H9 (cell line): ENCODE measurements at regions not wholly inside any gene's neighbourhood (a gene's known extent, or its start where the extent isn't known, plus 50 kb on each side); places are given as distances from the start of the nearest gene placed in this dataset.

Experiments used
- DNase-seq: peaks from one replicate; pipeline ENCODE4 v3.0.0-alpha.2; 2017
- H2AFZ ChIP-seq: one replicate; pipeline ENCODE4 v1.6.1; 2013; ENCODE audit warnings: mild to moderate bottlenecking, low read length, control low read depth, moderate library complexity
- H2AK5ac ChIP-seq: 2 replicates; pipeline ENCODE4 v1.6.1; 2013; ENCODE audit warnings: low read length, control low read depth, mixed read lengths; ENCODE audit not compliant: insufficient read length
- H2BK120ac ChIP-seq: one replicate; pipeline ENCODE4 v1.6.1; 2013; ENCODE audit warnings: low read depth, mild to moderate bottlenecking, low read length, control low read depth, inconsistent platforms; ENCODE audit not compliant: poor library complexity, severe bottlenecking
- H2BK12ac ChIP-seq: 2 replicates; pipeline ENCODE4 v1.6.1; 2013; ENCODE audit warnings: low read length, control low read depth, mixed read lengths, low read depth; ENCODE audit not compliant: insufficient read length
- H2BK15ac ChIP-seq: 2 replicates; pipeline ENCODE4 v1.6.1; 2013; ENCODE audit warnings: low read depth, low read length, control low read depth
- H2BK20ac ChIP-seq: one replicate; pipeline ENCODE4 v1.6.1; 2013; ENCODE audit warnings: low read depth, mild to moderate bottlenecking, low read length, control low read depth, inconsistent platforms; ENCODE audit not compliant: poor library complexity, severe bottlenecking
- H2BK5ac ChIP-seq: 2 replicates; pipeline ENCODE4 v1.6.1; 2013; ENCODE audit warnings: low read length, control low read depth, mixed read lengths; ENCODE audit not compliant: insufficient read length
- H3K14ac ChIP-seq: 2 replicates; pipeline ENCODE4 v1.6.1; 2013; ENCODE audit warnings: low read length, control low read depth; ENCODE audit not compliant: insufficient read depth
- H3K18ac ChIP-seq: 2 replicates; pipeline ENCODE4 v1.6.1; 2013; ENCODE audit warnings: low read depth, mild to moderate bottlenecking, mixed read lengths, low read length, control low read depth; ENCODE audit not compliant: insufficient read length
- H3K23ac ChIP-seq: 2 replicates; pipeline ENCODE4 v1.6.1; 2013; ENCODE audit warnings: low read length, control low read depth, mixed read lengths, low read depth; ENCODE audit not compliant: insufficient read length
- H3K23me2 ChIP-seq: 2 replicates; pipeline ENCODE4 v1.6.1; 2013; ENCODE audit warnings: low read depth, mild to moderate bottlenecking, mixed read lengths, low read length, control low read depth; ENCODE audit not compliant: insufficient read length, poor library complexity, severe bottlenecking
- H3K27ac ChIP-seq: 2 replicates; pipeline ENCODE4 v1.5.1; 2013; ENCODE audit warnings: low read length, control low read depth, mixed read lengths, low read depth; ENCODE audit not compliant: insufficient read length
- H3K27me3 ChIP-seq: 2 replicates; pipeline ENCODE4 v1.6.1; 2013; ENCODE audit warnings: low read length, control low read depth, inconsistent platforms; ENCODE audit not compliant: insufficient read depth
- H3K4ac ChIP-seq: 2 replicates; pipeline ENCODE4 v1.6.1; 2013; ENCODE audit warnings: low read depth, mild to moderate bottlenecking, control low read depth, inconsistent platforms, low read length, moderate library complexity
- H3K4me1 ChIP-seq: 2 replicates; pipeline ENCODE4 v1.6.1; 2013; ENCODE audit warnings: low read length, control low read depth, inconsistent platforms; ENCODE audit not compliant: insufficient read depth
- H3K4me2 ChIP-seq: 2 replicates; pipeline ENCODE4 v1.6.1; 2013; ENCODE audit warnings: low read length, control low read depth, mixed read lengths; ENCODE audit not compliant: insufficient read length, insufficient read depth
- H3K56ac ChIP-seq: 2 replicates; pipeline ENCODE4 v1.6.1; 2013; ENCODE audit warnings: low read depth, mild to moderate bottlenecking, mixed read lengths, low read length, control low read depth; ENCODE audit not compliant: insufficient read length
- H3K79me1 ChIP-seq: 2 replicates; pipeline ENCODE4 v1.6.1; 2013; ENCODE audit warnings: low read depth, mild to moderate bottlenecking, moderate library complexity, low read length, control low read depth, inconsistent platforms; ENCODE audit not compliant: insufficient read depth, poor library complexity, severe bottlenecking
- H3K79me2 ChIP-seq: 2 replicates; pipeline ENCODE4 v1.6.1; 2013; ENCODE audit warnings: low read length, control low read depth, inconsistent platforms; ENCODE audit not compliant: insufficient read depth
- H3K9ac ChIP-seq: 2 replicates; pipeline ENCODE4 v1.6.1; 2013; ENCODE audit warnings: low read length, control low read depth, mixed read lengths; ENCODE audit not compliant: insufficient read length; ENCODE audit errors: extremely low read depth
- H3K9me3 ChIP-seq: one replicate; pipeline ENCODE4 v1.6.1; 2013; ENCODE audit warnings: low read depth, low read length, inconsistent platforms; ENCODE audit not compliant: control insufficient read depth
- H3T11ph ChIP-seq: one replicate; pipeline ENCODE4 v1.6.1; 2013; ENCODE audit warnings: mild to moderate bottlenecking, low read length, control low read depth, inconsistent platforms
- H4K20me1 ChIP-seq: one replicate; pipeline ENCODE4 v1.6.1; 2013; ENCODE audit not compliant: control insufficient read depth, insufficient read length, insufficient read depth
- H4K5ac ChIP-seq: 2 replicates; pipeline ENCODE4 v1.6.1; 2013; ENCODE audit warnings: low read depth, mild to moderate bottlenecking, mixed read lengths, low read length, control low read depth; ENCODE audit not compliant: insufficient read length
- H4K8ac ChIP-seq: replicated peaks from 2 replicates; pipeline ENCODE4 v1.6.1; 2013; ENCODE audit warnings: low read length, control low read depth, mixed read lengths, low read depth; ENCODE audit not compliant: insufficient read length
- H4K91ac ChIP-seq: 2 replicates; pipeline ENCODE4 v1.6.1; 2013; ENCODE audit warnings: low read depth, mild to moderate bottlenecking, moderate library complexity, mixed read lengths, low read length, control low read depth; ENCODE audit not compliant: insufficient read length
- H3K27ac Mint-ChIP-seq, 3 experiments: 2 replicates in 2 of 3; 3 replicates in 1 of 3; pipeline ENCODE4 v1.8.0; 2020 to 2021; ENCODE audit warnings: mixed read lengths in 3 of 3, mild to moderate bottlenecking in 1 of 3, moderate library complexity in 1 of 3
- H3K27me3 Mint-ChIP-seq: 2 replicates; pipeline ENCODE4 v1.8.0; 2021; ENCODE audit warnings: low read depth, mild to moderate bottlenecking, moderate library complexity, mixed read lengths
- H3K36me3 Mint-ChIP-seq, 3 experiments: 2 replicates in 2 of 3; 3 replicates in 1 of 3; pipeline ENCODE4 v1.8.0; 2020 to 2021; ENCODE audit warnings: low read depth in 3 of 3, mixed read lengths in 3 of 3; ENCODE audit not compliant: insufficient read depth in 1 of 3
- H3K4me1 Mint-ChIP-seq, 2 experiments: 2 replicates each; pipeline ENCODE4 v1.8.0; 2020; ENCODE audit warnings: mixed read lengths in 2 of 2
- H3K4me3 Mint-ChIP-seq, 2 experiments: 2 replicates in 1 of 2; 3 replicates in 1 of 2; pipeline ENCODE4 v1.8.0; 2020 to 2021; ENCODE audit warnings: mild to moderate bottlenecking in 2 of 2, mixed read lengths in 2 of 2, moderate library complexity in 1 of 2
- H3K9me3 Mint-ChIP-seq, 2 experiments: 2 replicates in 1 of 2; 3 replicates in 1 of 2; pipeline ENCODE4 v1.8.0; 2020; ENCODE audit warnings: mild to moderate bottlenecking in 2 of 2, mixed read lengths in 2 of 2, moderate library complexity in 1 of 2
- WGBS: extraction: QIAGEN DNeasy Blood & Tissue Kit; methylation state at CpG from one replicate; pipeline ENCODE4 v1.1.7; 2013; ENCODE audit warnings: missing lambda C conversion rate, low lambda C conversion rate, mixed read lengths; ENCODE audit not compliant: insufficient read length; ENCODE audit errors: extremely low coverage; 5-methylcytosine and 5-hydroxymethylcytosine counted together
- TF ChIP-seq, protein P1 (sequence below): fragments of 200-600 bp; sonication (generic); conservative IDR thresholded peaks from 3 replicates; pipeline ENCODE4 v1.8.0; 2021; ENCODE audit warnings: antibody characterized with exemption, mild to moderate bottlenecking

DNA sequence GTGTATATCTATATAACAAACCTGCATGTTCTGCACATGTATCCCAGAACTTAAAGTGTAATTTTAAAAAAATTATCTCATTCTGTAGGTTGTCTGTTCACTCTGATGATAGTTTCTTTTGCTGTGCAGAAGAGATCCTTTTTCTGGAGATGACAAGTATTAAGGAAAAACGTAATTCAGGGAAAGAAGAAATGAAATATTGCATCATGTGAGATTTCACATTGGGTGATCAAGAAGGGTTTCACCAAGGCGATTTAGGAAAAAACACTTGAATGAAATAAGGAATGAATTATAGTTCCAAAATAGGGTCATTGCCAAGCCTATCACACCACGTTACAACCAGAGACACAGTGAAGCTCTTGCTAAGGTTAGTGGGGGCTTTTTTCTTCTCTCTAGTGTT, 227.9 kb downstream of the HNRNPD start:
- H3K36me3 Mint-ChIP-seq: no peaks in the 10 kb centered on the region
- no peak overlapping the region for H3K4ac ChIP-seq
- H3K9me3 Mint-ChIP-seq: no peaks in the 10 kb centered on the region
- H4K20me1 ChIP-seq: no peaks in the 10 kb centered on the region
- peaks cover 5 to 6% of the 10 kb centered on the region in 2 experiments; a peak in 3 of 4 replicates for H3K4me1 Mint-ChIP-seq
- H2AFZ ChIP-seq: no peak overlapping the region
- DNase-seq: no peak
- no peak overlapping the region for H3K27ac ChIP-seq
- H3K4me2 ChIP-seq: no peak overlapping the region
- H3K27ac Mint-ChIP-seq: no peak overlapping the region
- H3K27me3 ChIP-seq: no peaks in the 10 kb centered on the region; the same call in 1 of the 2 replicates
- no CpG with 5 or more reads among the region's 3 CpGs for WGBS
- no peak overlapping the region for H3K18ac ChIP-seq
- no peaks in the 10 kb centered on the region for H3K23me2 ChIP-seq
- H3K27me3 Mint-ChIP-seq: peaks cover 30% of the 10 kb centered on the region
- H4K91ac ChIP-seq: no peak overlapping the region
- no peak overlapping the region for H3K56ac ChIP-seq
- H3K14ac ChIP-seq: no peak overlapping the region
- no peak overlapping the region for H2AK5ac ChIP-seq
- H2BK20ac ChIP-seq: no peak overlapping the region
- H3K9ac ChIP-seq: no peak overlapping the region
- H3K79me1 ChIP-seq: no peaks in the 10 kb centered on the region
- no peaks in the 10 kb centered on the region for H3K79me2 ChIP-seq
- no peak overlapping the region for H3K23ac ChIP-seq
- no peak overlapping the region for H3T11ph ChIP-seq
- H3K9me3 ChIP-seq: no peaks in the 10 kb centered on the region
- H2BK120ac ChIP-seq: no peak overlapping the region
- no peak overlapping the region for H2BK5ac ChIP-seq
- no peak overlapping the region for H2BK15ac ChIP-seq
- H3K4me1 ChIP-seq: no peaks in the 10 kb centered on the region
- H4K5ac ChIP-seq: no peak overlapping the region
- H4K8ac ChIP-seq: no peak overlapping the region
- no peak overlapping the region for H3K4me3 Mint-ChIP-seq
- TF ChIP-seq, protein P1, sequence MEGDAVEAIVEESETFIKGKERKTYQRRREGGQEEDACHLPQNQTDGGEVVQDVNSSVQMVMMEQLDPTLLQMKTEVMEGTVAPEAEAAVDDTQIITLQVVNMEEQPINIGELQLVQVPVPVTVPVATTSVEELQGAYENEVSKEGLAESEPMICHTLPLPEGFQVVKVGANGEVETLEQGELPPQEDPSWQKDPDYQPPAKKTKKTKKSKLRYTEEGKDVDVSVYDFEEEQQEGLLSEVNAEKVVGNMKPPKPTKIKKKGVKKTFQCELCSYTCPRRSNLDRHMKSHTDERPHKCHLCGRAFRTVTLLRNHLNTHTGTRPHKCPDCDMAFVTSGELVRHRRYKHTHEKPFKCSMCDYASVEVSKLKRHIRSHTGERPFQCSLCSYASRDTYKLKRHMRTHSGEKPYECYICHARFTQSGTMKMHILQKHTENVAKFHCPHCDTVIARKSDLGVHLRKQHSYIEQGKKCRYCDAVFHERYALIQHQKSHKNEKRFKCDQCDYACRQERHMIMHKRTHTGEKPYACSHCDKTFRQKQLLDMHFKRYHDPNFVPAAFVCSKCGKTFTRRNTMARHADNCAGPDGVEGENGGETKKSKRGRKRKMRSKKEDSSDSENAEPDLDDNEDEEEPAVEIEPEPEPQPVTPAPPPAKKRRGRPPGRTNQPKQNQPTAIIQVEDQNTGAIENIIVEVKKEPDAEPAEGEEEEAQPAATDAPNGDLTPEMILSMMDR: no peak
- no peak overlapping the region for H2BK12ac ChIP-seq
